H1 (cell line): ENCODE measurements at regions not wholly inside any gene's neighbourhood (a gene's known extent, or its start where the extent isn't known, plus 50 kb on each side); places are given as distances from the start of the nearest gene placed in this dataset.

Experiments
- CTCF ChIA-PET: fragments of 300-600 bp; sonication (Branson Sonifier 250); formaldehyde crosslinking; loops from one replicate; lab custom pipeline; 2021; ENCODE audit not compliant: partially characterized antibody; lab: Charles Lee
- POLR2A ChIA-PET: fragments of 300-600 bp; sonication (Branson Sonifier 250); formaldehyde crosslinking; loops from one replicate; lab custom pipeline; 2021; ENCODE audit warnings: inconsistent platforms; ENCODE audit not compliant: partially characterized antibody; lab: Charles Lee
- DNase-seq, 2 experiments: peaks; one replicate each; pipeline versions ENCODE4 v3.0.0 to v3.0.0-alpha.2; 2010 to 2022; ENCODE audit warnings: low spot score in 2 of 2, low read depth in 1 of 2, mixed read lengths in 1 of 2
- FAIRE-seq: peaks from 2 replicates; lab custom pipeline; 2011; peaks lifted over from hg19 to GRCh38; lab: Jason Lieb, UNC
- H2AFZ ChIP-seq: 2 replicates; pipeline ENCODE4 v1.8.1; 2012; ENCODE audit warnings: low read length, inconsistent platforms
- H2AK5ac ChIP-seq: 2 replicates; pipeline ENCODE4 v1.6.1; 2013; ENCODE audit warnings: low read depth, low read length
- H2BK120ac ChIP-seq: replicated peaks from 2 replicates; pipeline ENCODE3; 2013; ENCODE audit warnings: low read depth, low read length, inconsistent platforms
- H2BK12ac ChIP-seq: 2 replicates; pipeline ENCODE4 v1.6.1; 2013; ENCODE audit warnings: low read depth, low read length
- H2BK15ac ChIP-seq: 2 replicates; pipeline ENCODE4 v1.6.1; 2013; ENCODE audit warnings: low read length
- H2BK20ac ChIP-seq: 2 replicates; pipeline ENCODE4 v1.6.1; 2013; ENCODE audit warnings: low read length
- H2BK5ac ChIP-seq: 2 replicates; pipeline ENCODE4 v1.6.1; 2013; ENCODE audit warnings: low read depth, low read length
- H3K14ac ChIP-seq: 2 replicates; pipeline ENCODE4 v1.6.1; 2013; ENCODE audit warnings: inconsistent platforms; ENCODE audit not compliant: insufficient read length
- H3K18ac ChIP-seq: 2 replicates; pipeline ENCODE4 v1.6.1; 2013; ENCODE audit warnings: low read length; ENCODE audit errors: extremely low read depth
- H3K23ac ChIP-seq: 2 replicates; pipeline ENCODE4 v1.6.1; 2013; ENCODE audit warnings: inconsistent platforms; ENCODE audit not compliant: insufficient read length
- H3K23me2 ChIP-seq: 2 replicates; pipeline ENCODE4 v1.6.1; 2013; ENCODE audit warnings: low read depth, low read length
- H3K27ac ChIP-seq: 2 replicates; pipeline ENCODE4 v1.6.1; 2011; ENCODE audit warnings: low read depth, low read length, inconsistent platforms
- H3K27me3 ChIP-seq, 4 experiments: replicated peaks in 1 of 4; 1 replicate in 1 of 4; 2 replicates in 3 of 4; pipeline versions ENCODE4 v1.6.1 to v1.8.1; 2011 to 2013; ENCODE audit warnings: low read length in 3 of 4, mild to moderate bottlenecking in 3 of 4, inconsistent platforms in 2 of 4, mixed read lengths in 2 of 4, moderate library complexity in 1 of 4; ENCODE audit not compliant: control insufficient read depth in 3 of 4, insufficient read depth in 3 of 4; ENCODE audit errors: extremely low read depth in 1 of 4
- H3K36me3 ChIP-seq, 4 experiments: 2 replicates each; pipeline versions ENCODE4 v1.6.1 to v1.8.1; 2011 to 2013; ENCODE audit warnings: mild to moderate bottlenecking in 4 of 4, low read length in 3 of 4, moderate library complexity in 2 of 4, control low read depth in 1 of 4, inconsistent platforms in 1 of 4; ENCODE audit not compliant: insufficient read depth in 4 of 4, control insufficient read depth in 2 of 4
- H3K4ac ChIP-seq: replicated peaks from 2 replicates; pipeline ENCODE3; 2013; ENCODE audit warnings: low read length, low read depth, mixed read lengths, inconsistent platforms; ENCODE audit not compliant: insufficient read length
- H3K4me1 ChIP-seq, 4 experiments: replicated peaks in 1 of 4; 1 replicate in 1 of 4; 2 replicates in 3 of 4; pipeline versions ENCODE4 v1.6.1 to v1.8.1; 2011 to 2013; ENCODE audit warnings: low read length in 3 of 4, inconsistent platforms in 2 of 4, mixed read lengths in 1 of 4; ENCODE audit not compliant: insufficient read depth in 4 of 4, control insufficient read depth in 3 of 4
- H3K4me2 ChIP-seq, 2 experiments: 2 replicates each; pipeline versions ENCODE4 v1.6.1 to v1.8.1; 2011 to 2013; ENCODE audit warnings: low read depth in 2 of 2, low read length in 2 of 2, control low read depth in 1 of 2, inconsistent platforms in 1 of 2, mild to moderate bottlenecking in 1 of 2; ENCODE audit not compliant: insufficient read depth in 1 of 2
- H3K4me3 ChIP-seq, 4 experiments: fragments of 200-600, 300-600 bp in 1 of 4; sonication (generic), shearing (Covaris generic), sonication (Bioruptor Twin) in 1 of 4; 2 replicates each; pipeline versions ENCODE4 v1.5.1 to v1.8.1; 2011 to 2016; ENCODE audit warnings: low read length in 4 of 4, low read depth in 3 of 4, control low read depth in 2 of 4, inconsistent platforms in 2 of 4, mild to moderate bottlenecking in 2 of 4, mixed read lengths in 1 of 4, moderate library complexity in 1 of 4; ENCODE audit not compliant: insufficient read depth in 2 of 4; ENCODE audit errors: extremely low read depth in 1 of 4
- H3K56ac ChIP-seq: replicated peaks from 2 replicates; pipeline ENCODE3; 2013; ENCODE audit warnings: low read depth, mild to moderate bottlenecking, mixed read lengths, low read length, inconsistent platforms; ENCODE audit not compliant: insufficient read length
- H3K79me1 ChIP-seq: 2 replicates; pipeline ENCODE4 v1.6.1; 2013; ENCODE audit warnings: low read depth, low read length, control low read depth
- H3K79me2 ChIP-seq, 2 experiments: 2 replicates each; pipeline versions ENCODE4 v1.6.1 to v1.8.1; 2012 to 2013; ENCODE audit warnings: low read length in 2 of 2, mild to moderate bottlenecking in 2 of 2, inconsistent platforms in 1 of 2; ENCODE audit not compliant: insufficient read depth in 2 of 2, control insufficient read depth in 1 of 2
- H3K9ac ChIP-seq, 4 experiments: replicated peaks in 1 of 4; 1 replicate in 1 of 4; 2 replicates in 3 of 4; pipeline versions ENCODE4 v1.6.1 to v1.8.1; 2011 to 2013; ENCODE audit warnings: low read depth in 3 of 4, low read length in 3 of 4, control low read depth in 2 of 4, mild to moderate bottlenecking in 2 of 4, moderate library complexity in 2 of 4, inconsistent platforms in 1 of 4; ENCODE audit errors: extremely low read depth in 1 of 4
- H3K9me3 ChIP-seq, 2 experiments: 2 replicates each; pipeline versions ENCODE4 v1.6.1 to v1.8.1; 2012 to 2013; ENCODE audit warnings: mild to moderate bottlenecking in 2 of 2, moderate library complexity in 2 of 2, control low read depth in 1 of 2, inconsistent platforms in 1 of 2, low read depth in 1 of 2, low read length in 1 of 2, mixed read lengths in 1 of 2; ENCODE audit not compliant: insufficient read depth in 2 of 2
- H4K20me1 ChIP-seq, 2 experiments: replicated peaks in 1 of 2; 2 replicates each; pipeline versions ENCODE3 to v1.8.1; 2011 to 2013; ENCODE audit warnings: inconsistent platforms in 2 of 2, low read length in 2 of 2, mild to moderate bottlenecking in 1 of 2; ENCODE audit not compliant: insufficient read depth in 2 of 2, control insufficient read depth in 1 of 2
- H4K5ac ChIP-seq: 2 replicates; pipeline ENCODE4 v1.6.1; 2013; ENCODE audit warnings: low read length, low read depth, mixed read lengths, inconsistent platforms; ENCODE audit not compliant: insufficient read length
- H4K8ac ChIP-seq: 2 replicates; pipeline ENCODE4 v1.8.0; 2013; ENCODE audit warnings: mild to moderate bottlenecking, moderate library complexity, low read length, inconsistent platforms; ENCODE audit not compliant: insufficient read depth; ENCODE audit errors: extremely low read depth
- H4K91ac ChIP-seq: replicated peaks from 2 replicates; pipeline ENCODE3; 2013; ENCODE audit warnings: low read length, mixed read lengths, inconsistent platforms; ENCODE audit not compliant: insufficient read length
- CBX8 ChIP-seq: fragments of 300-800, 300-1000 bp; sonication (generic); IDR thresholded peaks from 2 replicates; pipeline ENCODE4 v1.7.1; 2016; ENCODE audit warnings: low read depth, low read length, borderline replicate concordance
- CREB1 ChIP-seq: IDR thresholded peaks from 2 replicates; pipeline ENCODE4 v1.6.1; 2012; ENCODE audit warnings: inconsistent platforms
- CTCF ChIP-seq, 3 experiments: IDR thresholded peaks; 1 replicate in 2 of 3; 2 replicates in 1 of 3; pipeline versions ENCODE4 v1.5.1 to v1.6.1; 2011; ENCODE audit warnings: low read length in 3 of 3, mild to moderate bottlenecking in 3 of 3, inconsistent platforms in 2 of 3, low read depth in 1 of 3, moderate library complexity in 1 of 3; ENCODE audit not compliant: insufficient read depth in 1 of 3; ENCODE audit errors: control extremely low read depth in 1 of 3
- EGR1 ChIP-seq: IDR thresholded peaks from 2 replicates; pipeline ENCODE4 v1.6.1; 2011; ENCODE audit warnings: low read depth, low read length, borderline replicate concordance
- PHF8 ChIP-seq: fragments of 200-600 bp; sonication (generic); conservative IDR thresholded peaks from 2 replicates; pipeline ENCODE4 v1.7.1; 2012; ENCODE audit warnings: low read depth, mild to moderate bottlenecking, inconsistent platforms, low read length, moderate library complexity
- RAD21 ChIP-seq, 2 experiments: IDR thresholded peaks in 1 of 2; conservative IDR thresholded peaks in 1 of 2; 2 replicates each; pipeline ENCODE4 v1.6.1; 2011; ENCODE audit warnings: low read depth in 2 of 2, low read length in 2 of 2, improper control_type of control experiment in 1 of 2, inconsistent platforms in 1 of 2, mild to moderate bottlenecking in 1 of 2, moderate library complexity in 1 of 2
- SP2 ChIP-seq: IDR thresholded peaks from 2 replicates; pipeline ENCODE4 v1.6.1; 2012; ENCODE audit warnings: mild to moderate bottlenecking, low read length, inconsistent platforms
- SUZ12 ChIP-seq: fragments of 200-600 bp; sonication (generic); IDR thresholded peaks from 2 replicates; pipeline ENCODE4 v1.6.1; 2012; ENCODE audit warnings: mild to moderate bottlenecking, inconsistent platforms, low read length, moderate library complexity, mixed read lengths
- TEAD4 ChIP-seq: IDR thresholded peaks from 2 replicates; pipeline ENCODE4 v1.6.1; 2012; ENCODE audit warnings: low read depth, low read length, inconsistent platforms, mixed read lengths
- WGBS, 2 experiments: shearing (Covaris generic) in 1 of 2; methylation state at CpG; one replicate each; pipeline versions ENCODE4 v1.1.6 to v1.1.7; 2013 to 2015; ENCODE audit warnings: low lambda C conversion rate in 2 of 2, mixed read lengths in 2 of 2, inconsistent platforms in 1 of 2, low coverage in 1 of 2, missing lambda C conversion rate in 1 of 2; ENCODE audit not compliant: insufficient replicate concordance in 2 of 2, insufficient coverage in 1 of 2, insufficient read length in 1 of 2; ENCODE audit errors: extremely low coverage in 1 of 2, missing lambda C conversion rate in 1 of 2; 5-methylcytosine and 5-hydroxymethylcytosine counted together

- Histone ChIP-seq H2AFZ (no peak overlapping the region), H4K20me1 (no peaks in the 10 kb centered on the region), H2AK5ac (no peak overlapping the region), H3K14ac (no peak overlapping the region), H3K36me3 (no peaks in the 10 kb centered on the region), H3K4me1 (peaks cover 0 to 5% (median 4%) of the 10 kb centered on the region in 4 experiments; a peak in 4 of 7 replicates), H3K56ac (no peak overlapping the region), H3K27me3 (no peaks in the 10 kb centered on the region), H4K91ac (no peak overlapping the region), H4K5ac (no peak overlapping the region), H3K9me3 (no peaks in the 10 kb centered on the region), H4K8ac (no peak overlapping the region), H2BK120ac (no peak overlapping the region), H3K23ac (no peak overlapping the region), H3K79me1 (no peaks in the 10 kb centered on the region), H3K4me2 (no peak overlapping the region), H3K4me3 (no peak overlapping the region), H2BK5ac (no peak overlapping the region), H3K27ac (no peak overlapping the region), H2BK20ac (no peak overlapping the region), H2BK15ac (no peak overlapping the region), H3K18ac (no peak overlapping the region), H3K79me2 (no peaks in the 10 kb centered on the region), H3K4ac (no peak overlapping the region), H3K9ac (no peak overlapping the region), H3K23me2 (no peaks in the 10 kb centered on the region), H2BK12ac (no peak overlapping the region)
- CTCF ChIA-PET: interaction anchor here (0.6 to 1.5 kb wide), 15 partner anchors 11 to 413 kb away, joined by 3 to 8 read pairs (median 4); no protein-coding TSS in a partner anchor
- 82% methylated on average over 9 of the region's 9 CpGs; no CpG with 5 or more reads in 1 of the 2 experiments for WGBS, 2 experiments
- FAIRE-seq (peak; percentile 75), DNase-seq (peak in 1 of 2 experiments; percentile 82)
- POLR2A ChIA-PET: interaction anchor here (0.6 kb wide), 1 partner anchor 233 kb away, joined by 3 read pairs; no protein-coding TSS in a partner anchor
- TF ChIP-seq TEAD4: peak; percentile 69; the same call in 1 of the 2 replicates
- TF ChIP-seq SUZ12: no peak
- no peak for TF ChIP-seq EGR1
- TF ChIP-seq CTCF (IDR thresholded peaks at IDR 0.05; ENCODE audit: control extremely low read depth in 1 of 3, insufficient read depth in 1 of 3, low read depth in 1 of 3, low read length in 3 of 3): peak; percentile 72 to 77 (median 76)
- no peak for TF ChIP-seq PHF8
- peak; percentile 80 to 81 for TF ChIP-seq RAD21 (IDR thresholded peaks at IDR 0.05 in 1 of 2, conservative IDR thresholded peaks at IDR 0.05 in 1 of 2; ENCODE audit: low read depth in 2 of 2, low read length in 2 of 2)
- TF ChIP-seq SP2: no peak
- no peak for TF ChIP-seq CREB1
- no peak for TF ChIP-seq CBX8
These were observed 746.6 kb downstream of the UQCRFS1 start for GRCh38 chr19:28466107-28467045.
